GM21526 (cell line): ENCODE measurements at regions not wholly inside any gene's neighbourhood (a gene's known extent, or its start where the extent isn't known, plus 50 kb on each side); places are given as distances from the start of the nearest gene placed in this dataset.

Experiments
- ATAC-seq: cut with Tn5 transposase; IDR thresholded peaks from one replicate; pipeline ENCODE4 v1.9.1; 2021; ENCODE audit warnings: moderate library complexity; ENCODE audit not compliant: unreplicated experiment, low FRiP score

GRCh38 chr16:85395913-85396878 lies 216.9 kb upstream of the GSE1 start:
- ATAC-seq: no peak

- no peak for ATAC-seq
Observed at GRCh38 chr16:85396879-85397871, 215.9 kb upstream of the GSE1 start.

- no peak for ATAC-seq
Observed at GRCh38 chr16:85398050-85398451, 215.1 kb upstream of the GSE1 start.

- ATAC-seq: no peak
Observed at GRCh38 chr16:85398688-85399582, 214.2 kb upstream of the GSE1 start.

- no peak for ATAC-seq
Observed at GRCh38 chr16:85399583-85400284, 213.4 kb upstream of the GSE1 start.

- no peak for ATAC-seq
Observed at GRCh38 chr16:85400305-85401205, 212.6 kb upstream of the GSE1 start.

GRCh38 chr16:85401370-85401916 lies 211.7 kb upstream of the GSE1 start:
- ATAC-seq: no peak

GRCh38 chr16:85401917-85402766 lies 211.0 kb upstream of the GSE1 start:
- ATAC-seq: no peak

- ATAC-seq: no peak
Observed at GRCh38 chr16:85402910-85403692, 210.0 kb upstream of the GSE1 start.

- no peak for ATAC-seq
Observed at GRCh38 chr16:85403693-85404092, 209.4 kb upstream of the GSE1 start.

GRCh38 chr16:85412911-85413520 lies 200.1 kb upstream of the GSE1 start:
- ATAC-seq: no peak

- ATAC-seq: no peak
Observed at GRCh38 chr16:85413691-85414663, 199.1 kb upstream of the GSE1 start.

- no peak for ATAC-seq
Observed at GRCh38 chr16:85415196-85416090, 197.7 kb upstream of the GSE1 start.
